Stimulated activated CD8-positive, alpha-beta memory T cell treated with anti-CD3 and anti-CD28 coated beads, Interleukin-12 subunit alpha, Interleukin-12 subunit beta, amount 100 ng/mL, for 4 hours (primary cell): ENCODE measurements at regions not wholly inside any gene's neighbourhood (a gene's known extent, or its start where the extent isn't known, plus 50 kb on each side); places are given as distances from the start of the nearest gene placed in this dataset.

ENCODE experiments used
- DNase-seq: peaks from one replicate; pipeline ENCODE4 v3.0.0-alpha.2; 2020; ENCODE audit warnings: low read depth

- DNase-seq = no peak
Observed at GRCh38 chr4:129346734-129347133, 250.8 kb downstream of the C4orf33 start.

- DNase-seq = no peak
Observed at GRCh38 chr4:129350834-129351721, 255.1 kb downstream of the C4orf33 start.

- no peak for DNase-seq
Observed at GRCh38 chr4:129352480-129352879, 256.5 kb downstream of the C4orf33 start.

GRCh38 chr4:129353490-129353889 lies 257.5 kb downstream of the C4orf33 start:
- no peak for DNase-seq

- DNase-seq = no peak
Observed at GRCh38 chr4:129355031-129355430, 259.1 kb downstream of the C4orf33 start.

- DNase-seq = no peak
Observed at GRCh38 chr4:129355516-129355915, 259.6 kb downstream of the C4orf33 start.

- no peak for DNase-seq
Observed at GRCh38 chr4:129358571-129358970, 262.6 kb downstream of the C4orf33 start.

- DNase-seq = no peak
Observed at GRCh38 chr4:129359461-129359860, 263.5 kb downstream of the C4orf33 start.

GRCh38 chr4:129362691-129363274 lies 266.8 kb downstream of the C4orf33 start:
- no peak for DNase-seq

- DNase-seq = no peak
Observed at GRCh38 chr4:129364747-129365452, 268.9 kb downstream of the C4orf33 start.

GRCh38 chr4:129369361-129370010 lies 273.5 kb downstream of the C4orf33 start:
- DNase-seq = no peak

GRCh38 chr4:129371065-129371464 lies 275.1 kb downstream of the C4orf33 start:
- DNase-seq = no peak

- no peak for DNase-seq
Observed at GRCh38 chr4:129371926-129372325, 276.0 kb downstream of the C4orf33 start.

GRCh38 chr4:129377131-129377845 lies 281.3 kb downstream of the C4orf33 start:
- DNase-seq = no peak

- DNase-seq = no peak
Observed at GRCh38 chr4:129378364-129378763, 282.4 kb downstream of the C4orf33 start.

- DNase-seq = no peak
Observed at GRCh38 chr4:129379429-129379828, 283.5 kb downstream of the C4orf33 start.

GRCh38 chr4:129384974-129385373 lies 289.0 kb downstream of the C4orf33 start:
- DNase-seq = no peak

- DNase-seq = no peak
Observed at GRCh38 chr4:129387666-129388065, 291.7 kb downstream of the C4orf33 start.

- no peak for DNase-seq
Observed at GRCh38 chr4:129393976-129394375, 298.0 kb downstream of the C4orf33 start.

GRCh38 chr4:129394635-129395034 lies 298.7 kb downstream of the C4orf33 start:
- DNase-seq = no peak

- no peak for DNase-seq
Observed at GRCh38 chr4:129403848-129404247, 307.9 kb downstream of the C4orf33 start.

- no peak for DNase-seq
Observed at GRCh38 chr4:129410115-129410514, 314.2 kb downstream of the C4orf33 start.
